ENCODE measurements at regions not wholly inside any gene's neighbourhood (a gene's known extent, or its start where the extent isn't known, plus 50 kb on each side); places are given as distances from the start of the nearest gene placed in this dataset.

- Mint-ChIP-seq H3K4me1 (ENCODE audit: low read depth) (no peaks in the 10 kb centered on the region), H3K27me3 (peaks cover 8% of the 10 kb centered on the region), H3K4me3 (no peak overlapping the region), H3K27ac (no peak overlapping the region), H3K9me3 (no peaks in the 10 kb centered on the region), H3K36me3 (ENCODE audit: low read depth) (no peaks in the 10 kb centered on the region)
- DNase-seq: no peak
Measured at GRCh38 chr10:128527711-128528110, 401.5 kb upstream of the MKI67 start.

DNA sequence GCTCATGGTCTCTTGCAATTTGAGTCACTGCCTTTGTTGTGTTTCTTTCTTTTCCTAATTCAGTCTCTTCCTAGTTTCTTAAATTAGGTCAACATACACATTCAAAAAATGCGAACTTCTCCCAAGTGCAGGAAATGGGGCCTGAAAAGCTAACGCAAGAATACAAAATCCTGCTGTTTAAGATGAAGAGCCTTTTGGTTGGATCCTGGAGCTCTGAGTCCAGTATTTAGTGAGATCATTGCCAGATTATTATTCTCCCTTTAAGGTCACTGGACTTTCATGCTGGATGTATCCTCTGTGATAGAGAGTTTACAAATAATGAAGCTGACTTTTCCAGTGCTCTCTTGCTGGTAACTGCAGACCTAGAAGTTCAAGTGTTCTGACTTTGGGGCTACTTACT, 401.9 kb upstream of the MKI67 start:
- Mint-ChIP-seq H3K4me1 (ENCODE audit: low read depth) (no peaks in the 10 kb centered on the region), H3K36me3 (ENCODE audit: low read depth) (no peaks in the 10 kb centered on the region), H3K27me3 (peaks cover 12% of the 10 kb centered on the region), H3K27ac (no peak overlapping the region), H3K4me3 (no peak overlapping the region), H3K9me3 (no peaks in the 10 kb centered on the region)
- DNase-seq: no peak

GRCh38 chr10:128528781-128529180, 402.6 kb upstream of the MKI67 start:
- Mint-ChIP-seq H3K27me3 (peaks cover 17% of the 10 kb centered on the region), H3K4me3 (no peak overlapping the region), H3K36me3 (ENCODE audit: low read depth) (no peaks in the 10 kb centered on the region), H3K27ac (no peak overlapping the region), H3K4me1 (ENCODE audit: low read depth) (no peaks in the 10 kb centered on the region), H3K9me3 (no peaks in the 10 kb centered on the region)
- DNase-seq: no peak

GRCh38 chr10:128529225-128529624, 403.0 kb upstream of the MKI67 start:
- H3K36me3 Mint-ChIP-seq (ENCODE audit: low read depth): no peaks in the 10 kb centered on the region
- no peak for DNase-seq
- H3K27me3 Mint-ChIP-seq: peaks cover 17% of the 10 kb centered on the region
- no peaks in the 10 kb centered on the region for H3K9me3 Mint-ChIP-seq
- no peak overlapping the region for H3K27ac Mint-ChIP-seq
- H3K4me1 Mint-ChIP-seq (ENCODE audit: low read depth): no peaks in the 10 kb centered on the region
- no peak overlapping the region for H3K4me3 Mint-ChIP-seq

DNA sequence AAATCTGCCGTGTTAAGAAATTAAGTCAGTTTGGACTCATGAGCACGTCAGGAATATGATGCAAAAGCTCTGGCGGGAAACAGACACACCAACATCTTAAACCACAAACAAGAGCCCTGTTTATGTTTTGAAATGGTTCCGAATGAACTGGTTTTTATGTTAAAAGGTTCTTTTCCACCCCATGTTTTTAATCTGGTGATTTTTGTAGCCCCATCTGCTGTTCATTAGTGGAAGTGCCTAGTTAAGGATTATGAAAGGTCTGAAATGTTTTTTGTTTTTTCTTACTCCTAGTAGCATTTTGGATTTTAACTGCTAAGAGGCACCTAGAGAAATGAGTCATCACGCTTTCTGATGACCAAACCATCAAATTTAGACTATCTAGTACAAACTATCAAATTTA, 404.1 kb upstream of the MKI67 start:
- peaks cover 27% of the 10 kb centered on the region for H3K27me3 Mint-ChIP-seq

GRCh38 chr10:128530946-128531345, 404.7 kb upstream of the MKI67 start:
- Mint-ChIP-seq H3K27me3 (peaks cover 32% of the 10 kb centered on the region), H3K27ac (no peak overlapping the region), H3K36me3 (ENCODE audit: low read depth) (no peaks in the 10 kb centered on the region), H3K9me3 (no peaks in the 10 kb centered on the region), H3K4me3 (no peak overlapping the region), H3K4me1 (ENCODE audit: low read depth) (no peaks in the 10 kb centered on the region)
- no peak for DNase-seq

More for the DNA sequence above, 404.1 kb upstream of the MKI67 start:
- H3K27ac Mint-ChIP-seq: no peak overlapping the region
- H3K36me3 Mint-ChIP-seq (ENCODE audit: low read depth): no peaks in the 10 kb centered on the region
- no peaks in the 10 kb centered on the region for H3K9me3 Mint-ChIP-seq
- no peaks in the 10 kb centered on the region for H3K4me1 Mint-ChIP-seq (ENCODE audit: low read depth)
- no peak overlapping the region for H3K4me3 Mint-ChIP-seq
- no peak for DNase-seq

DNA sequence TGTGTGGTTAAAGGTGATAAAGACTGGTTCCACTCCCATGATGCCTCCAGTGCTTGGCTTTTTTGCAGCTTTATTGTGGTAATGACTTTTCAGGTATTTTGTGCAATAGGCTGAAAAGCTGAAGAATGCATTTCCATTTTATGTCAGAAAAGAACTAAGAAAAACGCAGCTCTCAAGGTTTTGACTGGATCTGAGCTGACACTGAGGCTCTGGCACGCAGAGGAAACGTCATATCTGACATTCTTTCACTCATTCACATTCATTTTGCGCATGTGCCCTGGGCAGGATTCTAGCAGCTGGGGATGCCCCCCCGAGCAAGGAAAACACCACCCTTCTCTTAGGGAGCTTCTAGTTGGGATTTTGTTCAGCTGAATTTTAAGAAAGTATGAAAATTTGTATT, 408.5 kb upstream of the MKI67 start:
- no peaks in the 10 kb centered on the region for H3K4me1 Mint-ChIP-seq (ENCODE audit: low read depth)
- no peak overlapping the region for H3K4me3 Mint-ChIP-seq
- no peak overlapping the region for H3K27ac Mint-ChIP-seq
- DNase-seq: no peak
- H3K27me3 Mint-ChIP-seq: peaks cover 53% of the 10 kb centered on the region
- no peaks in the 10 kb centered on the region for H3K9me3 Mint-ChIP-seq
- no peaks in the 10 kb centered on the region for H3K36me3 Mint-ChIP-seq (ENCODE audit: low read depth)

- no peaks in the 10 kb centered on the region for H3K36me3 Mint-ChIP-seq (ENCODE audit: low read depth)
- no peak overlapping the region for H3K4me3 Mint-ChIP-seq
- H3K4me1 Mint-ChIP-seq (ENCODE audit: low read depth): no peaks in the 10 kb centered on the region
- DNase-seq: no peak
- peaks cover 65% of the 10 kb centered on the region for H3K27me3 Mint-ChIP-seq
- no peak overlapping the region for H3K27ac Mint-ChIP-seq
- no peaks in the 10 kb centered on the region for H3K9me3 Mint-ChIP-seq
Measured at GRCh38 chr10:128536259-128536658, 410.0 kb upstream of the MKI67 start.

DNA sequence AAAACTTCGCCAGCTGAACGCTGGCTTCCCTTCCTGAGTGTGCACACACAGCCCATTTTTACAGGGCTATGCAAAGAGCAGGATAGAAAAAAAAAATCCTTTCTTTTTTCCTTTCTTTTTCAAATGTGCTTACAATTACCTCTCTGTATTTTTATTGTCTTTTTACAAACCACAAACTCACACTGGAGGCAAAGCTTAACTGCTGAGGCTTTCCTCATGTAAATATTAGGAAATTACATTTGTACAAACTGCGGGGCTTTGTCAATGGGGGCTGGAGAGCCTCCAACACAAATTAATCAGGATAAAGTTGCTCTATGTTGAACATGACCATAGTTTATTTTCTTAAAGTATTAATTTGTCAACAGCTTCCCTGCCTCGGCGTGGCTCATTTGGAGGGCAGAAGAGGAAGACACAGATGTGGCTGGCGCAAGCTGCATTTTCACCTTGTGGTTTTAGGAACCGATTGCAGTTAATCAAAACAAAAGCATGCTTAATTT, 411.7 kb upstream of the MKI67 start:
- H3K4me3 Mint-ChIP-seq: no peak overlapping the region
- H3K36me3 Mint-ChIP-seq (ENCODE audit: low read depth): no peaks in the 10 kb centered on the region
- H3K27me3 Mint-ChIP-seq: peaks cover 72% of the 10 kb centered on the region
- H3K27ac Mint-ChIP-seq: no peak overlapping the region
- H3K9me3 Mint-ChIP-seq: no peaks in the 10 kb centered on the region
- no peaks in the 10 kb centered on the region for H3K4me1 Mint-ChIP-seq (ENCODE audit: low read depth)
- no peak for DNase-seq

DNA sequence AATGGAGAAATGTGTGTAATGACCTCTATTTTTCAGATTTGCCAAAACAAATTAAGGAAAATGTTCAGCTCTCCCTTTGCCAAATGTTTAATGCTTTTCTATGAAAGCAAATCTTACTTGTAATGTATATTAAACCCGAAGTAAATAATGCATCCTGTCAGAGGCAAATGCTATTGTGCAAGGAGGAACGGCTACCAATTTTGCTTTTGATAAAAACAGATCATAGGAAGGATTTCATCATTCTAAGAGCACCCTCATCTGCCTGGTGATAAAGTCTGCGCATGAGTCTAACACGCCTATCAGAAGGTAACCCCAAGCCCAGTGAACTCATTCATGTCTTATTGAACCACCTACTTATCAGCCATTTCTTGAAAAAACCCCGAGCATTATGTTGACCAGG, 412.4 kb upstream of the MKI67 start:
- H3K27ac Mint-ChIP-seq: no peak overlapping the region
- H3K27me3 Mint-ChIP-seq: peaks cover 70% of the 10 kb centered on the region
- H3K9me3 Mint-ChIP-seq: no peaks in the 10 kb centered on the region
- H3K4me1 Mint-ChIP-seq (ENCODE audit: low read depth): no peaks in the 10 kb centered on the region
- no peak for DNase-seq
- no peaks in the 10 kb centered on the region for H3K36me3 Mint-ChIP-seq (ENCODE audit: low read depth)
- H3K4me3 Mint-ChIP-seq: no peak overlapping the region

GRCh38 chr10:128539510-128540127, 413.4 kb upstream of the MKI67 start:
- no peak overlapping the region for H3K4me3 Mint-ChIP-seq
- H3K27ac Mint-ChIP-seq: no peak overlapping the region
- no peaks in the 10 kb centered on the region for H3K9me3 Mint-ChIP-seq
- no peak for DNase-seq
- H3K36me3 Mint-ChIP-seq (ENCODE audit: low read depth): no peaks in the 10 kb centered on the region
- H3K27me3 Mint-ChIP-seq: peaks cover 65% of the 10 kb centered on the region
- no peaks in the 10 kb centered on the region for H3K4me1 Mint-ChIP-seq (ENCODE audit: low read depth)

DNA sequence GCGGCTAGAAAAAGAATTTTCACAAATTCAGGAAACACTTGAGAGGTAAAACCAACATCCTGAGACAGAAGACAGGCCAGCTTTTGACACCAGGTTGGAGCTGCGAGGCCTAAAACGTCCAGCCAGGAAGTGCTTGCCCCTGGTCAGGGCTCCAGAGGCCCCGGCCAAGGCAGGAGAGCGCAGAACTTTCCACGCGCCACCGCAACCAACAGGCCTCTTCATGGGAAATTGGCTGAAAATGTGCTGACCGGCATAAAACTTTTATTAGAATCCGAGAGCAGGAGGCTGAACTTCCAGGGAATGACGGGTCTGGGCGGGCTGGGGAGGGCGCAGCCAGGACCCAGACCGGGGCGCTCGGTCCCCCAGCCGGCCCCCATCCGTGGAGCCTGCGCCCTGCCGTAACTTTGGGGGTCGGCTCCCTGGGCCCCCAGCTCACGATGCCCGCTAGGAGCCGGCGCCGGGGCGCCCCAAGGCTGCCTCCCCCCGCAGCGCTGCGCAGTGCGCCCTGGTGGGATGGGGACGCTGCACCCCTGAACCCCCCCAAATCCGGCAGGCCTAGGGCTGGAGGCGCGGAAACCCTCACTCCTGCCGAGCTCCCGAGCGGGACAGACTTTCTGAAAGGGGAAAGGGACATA, 414.0 kb upstream of the MKI67 start:
- Mint-ChIP-seq H3K4me1 (ENCODE audit: low read depth) (no peaks in the 10 kb centered on the region), H3K27ac (no peak overlapping the region), H3K4me3 (no peak overlapping the region), H3K36me3 (ENCODE audit: low read depth) (no peaks in the 10 kb centered on the region), H3K27me3 (peaks cover 59% of the 10 kb centered on the region), H3K9me3 (no peaks in the 10 kb centered on the region)
- DNase-seq: no peak

DNA sequence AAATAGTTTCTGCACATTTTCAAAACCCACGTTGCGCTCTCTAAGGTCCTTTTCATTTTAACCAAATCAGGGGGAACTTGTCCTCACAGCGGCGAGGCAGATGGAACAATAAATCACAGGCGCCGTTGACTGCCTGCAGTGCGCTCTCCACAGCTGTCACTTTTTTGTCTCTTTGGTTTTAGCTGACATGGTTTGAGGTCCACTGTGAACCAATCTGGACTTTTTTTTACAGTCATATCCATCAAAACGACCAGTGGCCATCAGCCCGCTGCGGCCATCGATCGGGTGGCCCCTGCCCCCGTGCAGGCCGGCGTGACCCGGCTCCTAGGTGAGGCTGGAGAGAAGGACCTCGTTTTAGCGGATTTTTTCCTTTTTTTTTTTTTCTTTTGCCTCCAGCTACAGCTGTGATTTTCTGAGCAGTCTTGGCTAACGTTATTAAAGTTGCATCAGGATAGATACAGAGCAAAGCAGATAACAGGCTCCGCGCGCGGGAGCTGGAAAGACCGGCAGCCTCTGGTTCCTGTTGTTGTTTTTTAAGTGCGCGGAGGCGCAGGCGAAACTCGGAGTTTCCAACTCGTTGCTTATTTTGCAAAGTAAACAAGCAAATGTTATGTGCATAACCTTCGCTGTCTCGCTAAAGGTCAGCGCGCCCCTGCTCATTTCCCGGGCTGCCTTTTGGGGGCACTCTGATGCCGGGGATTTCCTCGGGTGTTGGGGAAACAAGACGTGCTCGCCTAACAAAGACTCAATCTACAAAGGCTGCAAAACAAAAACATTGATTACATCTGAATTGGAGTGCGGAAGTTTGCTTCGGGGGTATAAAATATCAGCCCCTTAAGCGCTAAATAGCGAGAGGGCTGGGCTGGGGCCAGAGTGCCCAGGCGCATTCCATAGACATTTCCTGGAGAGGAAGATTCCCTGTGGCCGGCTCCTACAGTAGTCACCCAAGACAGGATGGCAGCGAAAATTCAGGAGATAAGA, 414.8 kb upstream of the MKI67 start:
- H3K4me3 Mint-ChIP-seq: no peak overlapping the region
- H3K27ac Mint-ChIP-seq: no peak overlapping the region
- no peak for DNase-seq
- H3K9me3 Mint-ChIP-seq: no peaks in the 10 kb centered on the region
- H3K27me3 Mint-ChIP-seq: peaks cover 52% of the 10 kb centered on the region
- H3K4me1 Mint-ChIP-seq (ENCODE audit: low read depth): no peaks in the 10 kb centered on the region
- no peaks in the 10 kb centered on the region for H3K36me3 Mint-ChIP-seq (ENCODE audit: low read depth)

- Mint-ChIP-seq H3K27me3 (peaks cover 48% of the 10 kb centered on the region), H3K9me3 (no peaks in the 10 kb centered on the region), H3K27ac (no peak overlapping the region), H3K4me1 (ENCODE audit: low read depth) (no peaks in the 10 kb centered on the region), H3K36me3 (ENCODE audit: low read depth) (no peaks in the 10 kb centered on the region), H3K4me3 (no peak overlapping the region)
- DNase-seq: no peak
Measured at GRCh38 chr10:128541926-128542475, 415.8 kb upstream of the MKI67 start.

All from activated T-cell treated with anti-CD3 and anti-CD28 coated beads, Interleukin-2, amount 50 U/mL, for 24 hours (primary cell).